ENCODE measurements at regions not wholly inside any gene's neighbourhood (a gene's known extent, or its start where the extent isn't known, plus 50 kb on each side); places are given as distances from the start of the nearest gene placed in this dataset.
A peak's percentile ranks its signal among the peaks of the same experiment; 100 is the strongest.

DNA sequence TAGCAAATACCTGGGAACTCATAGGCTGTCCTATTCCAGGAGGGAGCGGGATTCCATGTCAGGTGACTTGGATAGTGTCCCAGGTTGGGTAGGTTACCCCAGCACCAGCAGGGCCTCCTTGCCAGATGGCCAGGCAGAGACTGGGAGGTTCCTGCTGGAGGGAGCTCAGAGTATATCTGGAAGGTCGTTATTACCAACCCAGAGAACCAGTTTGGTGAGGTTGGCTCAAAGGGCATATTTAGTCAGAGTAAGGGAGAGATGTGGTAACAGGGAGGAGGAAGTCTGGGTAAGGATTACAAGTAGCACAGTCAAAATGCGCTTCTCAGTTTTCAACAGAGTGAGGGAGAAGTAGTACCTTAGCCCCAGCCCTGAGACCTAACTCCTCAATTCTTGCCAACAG is 53.3 kb upstream of the LNX1 start:
- TF ChIP-seq, protein P1, sequence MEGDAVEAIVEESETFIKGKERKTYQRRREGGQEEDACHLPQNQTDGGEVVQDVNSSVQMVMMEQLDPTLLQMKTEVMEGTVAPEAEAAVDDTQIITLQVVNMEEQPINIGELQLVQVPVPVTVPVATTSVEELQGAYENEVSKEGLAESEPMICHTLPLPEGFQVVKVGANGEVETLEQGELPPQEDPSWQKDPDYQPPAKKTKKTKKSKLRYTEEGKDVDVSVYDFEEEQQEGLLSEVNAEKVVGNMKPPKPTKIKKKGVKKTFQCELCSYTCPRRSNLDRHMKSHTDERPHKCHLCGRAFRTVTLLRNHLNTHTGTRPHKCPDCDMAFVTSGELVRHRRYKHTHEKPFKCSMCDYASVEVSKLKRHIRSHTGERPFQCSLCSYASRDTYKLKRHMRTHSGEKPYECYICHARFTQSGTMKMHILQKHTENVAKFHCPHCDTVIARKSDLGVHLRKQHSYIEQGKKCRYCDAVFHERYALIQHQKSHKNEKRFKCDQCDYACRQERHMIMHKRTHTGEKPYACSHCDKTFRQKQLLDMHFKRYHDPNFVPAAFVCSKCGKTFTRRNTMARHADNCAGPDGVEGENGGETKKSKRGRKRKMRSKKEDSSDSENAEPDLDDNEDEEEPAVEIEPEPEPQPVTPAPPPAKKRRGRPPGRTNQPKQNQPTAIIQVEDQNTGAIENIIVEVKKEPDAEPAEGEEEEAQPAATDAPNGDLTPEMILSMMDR (IDR thresholded peaks at IDR 0.05; ENCODE audit: unreplicated experiment in 3 of 3), result no peak
- H3K27ac Mint-ChIP-seq, result peak overlapping the region in 2 of 3 experiments; percentile 27 to 38
- no peak overlapping the region for H3K4me3 Mint-ChIP-seq
- H3K36me3 Mint-ChIP-seq (ENCODE audit: low read depth), result no peaks in the 10 kb centered on the region
- H3K27me3 Mint-ChIP-seq (ENCODE audit: low read depth), result no peaks in the 10 kb centered on the region
- peaks cover 5% of the 10 kb centered on the region for H3K4me1 Mint-ChIP-seq
- no peaks in the 10 kb centered on the region for H3K9me3 Mint-ChIP-seq
